ENCODE measurements at regions not wholly inside any gene's neighbourhood (a gene's known extent, or its start where the extent isn't known, plus 50 kb on each side); places are given as distances from the start of the nearest gene placed in this dataset.

DNA sequence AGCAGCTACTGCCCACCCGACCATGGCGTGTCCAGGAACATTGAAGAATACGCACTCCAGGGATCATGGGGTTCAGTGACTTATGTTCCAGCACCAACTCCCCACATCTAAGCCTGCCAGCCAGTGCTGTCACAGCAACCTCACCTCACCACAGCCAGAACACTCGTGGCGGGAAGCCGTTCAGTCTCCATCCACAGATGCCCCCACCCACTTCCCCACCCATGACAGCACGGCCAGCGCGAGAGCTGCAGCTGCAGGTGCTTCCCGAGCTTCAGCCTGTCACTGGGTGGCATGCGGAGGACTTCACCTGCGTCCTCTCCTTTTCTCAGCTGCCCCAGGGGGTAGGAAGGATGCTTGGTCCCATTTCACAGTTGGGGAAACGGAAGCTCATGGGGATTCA lies 50.3 kb downstream of the RBFOX3 start:
- DNase-seq: peak; percentile 12
- intact Hi-C loops (cut with DNase I): no loop called here
- H3K27ac ChIP-seq: no peak overlapping the region
- TF ChIP-seq, protein P1, sequence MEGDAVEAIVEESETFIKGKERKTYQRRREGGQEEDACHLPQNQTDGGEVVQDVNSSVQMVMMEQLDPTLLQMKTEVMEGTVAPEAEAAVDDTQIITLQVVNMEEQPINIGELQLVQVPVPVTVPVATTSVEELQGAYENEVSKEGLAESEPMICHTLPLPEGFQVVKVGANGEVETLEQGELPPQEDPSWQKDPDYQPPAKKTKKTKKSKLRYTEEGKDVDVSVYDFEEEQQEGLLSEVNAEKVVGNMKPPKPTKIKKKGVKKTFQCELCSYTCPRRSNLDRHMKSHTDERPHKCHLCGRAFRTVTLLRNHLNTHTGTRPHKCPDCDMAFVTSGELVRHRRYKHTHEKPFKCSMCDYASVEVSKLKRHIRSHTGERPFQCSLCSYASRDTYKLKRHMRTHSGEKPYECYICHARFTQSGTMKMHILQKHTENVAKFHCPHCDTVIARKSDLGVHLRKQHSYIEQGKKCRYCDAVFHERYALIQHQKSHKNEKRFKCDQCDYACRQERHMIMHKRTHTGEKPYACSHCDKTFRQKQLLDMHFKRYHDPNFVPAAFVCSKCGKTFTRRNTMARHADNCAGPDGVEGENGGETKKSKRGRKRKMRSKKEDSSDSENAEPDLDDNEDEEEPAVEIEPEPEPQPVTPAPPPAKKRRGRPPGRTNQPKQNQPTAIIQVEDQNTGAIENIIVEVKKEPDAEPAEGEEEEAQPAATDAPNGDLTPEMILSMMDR (IDR thresholded peaks at IDR 0.05): no peak
- no peaks in the 10 kb centered on the region for H3K4me1 ChIP-seq
- H3K4me3 ChIP-seq: no peak overlapping the region
- H3K9me3 ChIP-seq: no peaks in the 10 kb centered on the region
- peaks cover 66% of the 10 kb centered on the region for H3K27me3 ChIP-seq (ENCODE audit: low read depth)
- no peaks in the 10 kb centered on the region for H3K36me3 ChIP-seq
- ATAC-seq: no peak

DNA sequence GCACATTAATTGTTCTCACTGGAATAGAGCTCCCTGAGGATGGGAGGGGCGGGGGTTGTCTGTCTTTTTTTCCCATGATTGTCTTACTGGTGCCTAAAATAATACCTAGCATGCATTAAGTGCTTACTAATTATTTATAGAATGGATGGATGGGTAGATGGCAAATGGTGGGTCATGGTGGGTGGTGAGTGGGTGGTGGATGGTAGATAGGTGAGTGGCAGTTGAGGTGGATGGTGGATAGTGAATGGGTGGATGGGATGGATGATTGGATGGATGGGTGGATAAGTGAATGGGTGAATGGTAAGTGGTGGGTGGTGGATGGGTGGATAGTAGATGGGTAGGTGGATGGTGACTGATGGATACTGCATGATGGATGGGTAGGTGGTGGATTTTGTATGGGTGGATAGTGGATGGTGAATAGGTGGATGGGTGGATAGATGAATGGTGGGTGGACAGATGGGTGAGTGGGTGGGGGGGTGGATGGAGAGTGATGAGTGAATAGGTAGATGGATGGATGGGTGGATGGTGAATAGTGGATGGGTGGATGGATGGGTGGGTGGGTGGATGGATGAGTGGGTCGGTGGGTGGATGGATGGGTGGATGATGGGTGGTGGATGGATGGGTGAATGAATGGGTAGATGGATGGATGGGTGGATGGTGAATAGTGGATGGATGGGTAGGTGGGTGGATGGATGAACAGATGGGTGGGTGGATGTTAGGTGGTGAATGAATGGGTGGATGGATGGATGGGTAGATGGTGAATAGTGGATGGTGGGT lies 51.6 kb downstream of the RBFOX3 start:
- intact Hi-C loops (cut with DNase I): no loop called here
- H3K4me1 ChIP-seq: no peaks in the 10 kb centered on the region
- ATAC-seq: no peak
- peaks cover 63% of the 10 kb centered on the region for H3K27me3 ChIP-seq (ENCODE audit: low read depth)
- no peak overlapping the region for H3K4me3 ChIP-seq
- no peak overlapping the region for H3K27ac ChIP-seq
- TF ChIP-seq, protein P1 (IDR thresholded peaks at IDR 0.05): no peak
- peak; percentile 6 for DNase-seq
- no peaks in the 10 kb centered on the region for H3K9me3 ChIP-seq
- no peaks in the 10 kb centered on the region for H3K36me3 ChIP-seq

DNA sequence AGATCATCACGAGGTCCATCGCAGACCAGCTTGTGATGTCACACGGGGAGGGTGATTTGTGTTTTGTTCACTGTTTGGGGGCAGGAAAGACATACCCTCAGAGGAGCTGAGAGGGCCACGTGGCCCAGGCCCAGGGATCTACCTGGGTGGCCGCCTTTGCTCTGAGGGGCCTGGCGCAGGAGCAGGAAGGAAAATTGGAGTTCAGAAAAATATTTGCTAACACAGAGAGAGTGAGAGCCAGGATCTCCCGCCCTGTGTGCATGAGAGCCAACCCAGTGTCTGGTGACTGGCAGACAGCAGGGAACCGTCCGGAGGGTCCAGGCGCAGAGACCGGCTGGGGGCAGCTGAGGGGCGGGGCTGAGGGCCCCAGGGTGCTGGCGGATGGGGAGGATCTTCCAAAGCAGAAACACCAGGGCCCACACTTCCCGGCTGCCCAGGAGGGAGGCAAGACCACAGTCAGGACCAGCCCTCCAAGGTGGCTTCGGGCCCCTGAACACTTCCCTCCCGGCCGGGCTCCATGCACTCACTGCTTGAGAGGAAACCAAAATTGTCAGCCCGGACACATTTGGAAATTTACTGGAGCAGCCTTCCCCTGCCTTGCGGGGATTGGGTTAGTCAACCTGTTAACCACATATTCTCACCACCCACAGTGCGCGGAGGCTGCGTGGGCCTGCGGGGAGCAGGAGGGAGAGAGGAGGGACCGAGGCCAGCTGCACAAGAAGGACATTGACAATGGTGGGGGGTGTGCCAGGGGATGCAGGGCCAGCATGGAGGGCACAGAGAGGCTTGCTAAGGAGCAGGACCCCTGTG lies 52.6 kb downstream of the RBFOX3 start:
- DNase-seq: peak; percentile 22
- ATAC-seq: no peak

DNA sequence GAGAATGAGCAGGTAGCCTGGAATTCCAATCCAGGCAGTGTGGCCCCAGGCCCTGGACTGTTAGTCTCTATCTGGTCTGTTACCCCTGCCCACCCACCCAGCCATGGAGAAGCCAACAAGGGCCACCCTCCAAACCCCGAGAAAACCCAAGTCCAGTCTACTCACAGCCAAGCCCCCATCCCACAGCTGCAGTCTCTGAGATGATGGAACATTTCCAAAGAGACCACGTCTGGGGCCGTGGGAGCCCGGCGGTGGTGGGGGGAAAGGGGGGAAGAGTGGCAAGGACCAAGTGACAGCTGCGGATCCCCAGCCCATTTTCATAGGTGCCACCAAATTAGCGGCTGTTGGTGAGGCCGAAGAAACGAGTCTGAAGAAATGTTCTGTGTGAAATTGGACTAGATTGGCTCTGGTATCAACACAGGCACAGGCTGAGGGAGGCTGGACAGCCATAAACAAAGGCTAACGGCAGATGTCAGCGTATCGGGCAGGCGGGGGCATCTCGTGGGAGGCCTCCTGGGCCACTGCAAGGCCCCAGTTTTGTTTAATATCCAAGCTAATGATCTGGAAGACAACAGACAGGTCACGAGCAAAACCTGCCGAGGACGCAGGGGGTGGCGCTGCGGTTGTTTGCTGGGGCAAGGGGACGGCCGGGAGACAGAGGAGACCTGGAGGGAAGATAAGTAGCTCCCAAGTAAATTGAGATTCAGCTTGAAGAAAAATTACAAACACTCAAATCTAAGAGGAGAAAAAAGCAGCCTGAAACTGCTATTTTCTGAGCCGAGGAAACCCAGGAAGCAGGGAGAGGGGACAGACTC lies 53.4 kb downstream of the RBFOX3 start:
- DNase-seq (peak; percentile 23), ATAC-seq (no peak)
- intact Hi-C loops (cut with DNase I): no loop called here
- TF ChIP-seq, protein P1 (IDR thresholded peaks at IDR 0.05): no peak
- Histone ChIP-seq H3K27ac (no peak overlapping the region), H3K36me3 (no peaks in the 10 kb centered on the region), H3K27me3 (ENCODE audit: low read depth) (peaks cover 53% of the 10 kb centered on the region), H3K4me1 (no peaks in the 10 kb centered on the region), H3K9me3 (no peaks in the 10 kb centered on the region), H3K4me3 (no peak overlapping the region)

More for the DNA sequence above, 52.6 kb downstream of the RBFOX3 start:
- Histone ChIP-seq H3K4me3 (no peak overlapping the region), H3K36me3 (no peaks in the 10 kb centered on the region), H3K27ac (no peak overlapping the region), H3K4me1 (no peaks in the 10 kb centered on the region), H3K27me3 (ENCODE audit: low read depth) (peaks cover 59% of the 10 kb centered on the region), H3K9me3 (no peaks in the 10 kb centered on the region)
- intact Hi-C loops (cut with DNase I): no loop called here
- TF ChIP-seq, protein P1 (IDR thresholded peaks at IDR 0.05): no peak

DNA sequence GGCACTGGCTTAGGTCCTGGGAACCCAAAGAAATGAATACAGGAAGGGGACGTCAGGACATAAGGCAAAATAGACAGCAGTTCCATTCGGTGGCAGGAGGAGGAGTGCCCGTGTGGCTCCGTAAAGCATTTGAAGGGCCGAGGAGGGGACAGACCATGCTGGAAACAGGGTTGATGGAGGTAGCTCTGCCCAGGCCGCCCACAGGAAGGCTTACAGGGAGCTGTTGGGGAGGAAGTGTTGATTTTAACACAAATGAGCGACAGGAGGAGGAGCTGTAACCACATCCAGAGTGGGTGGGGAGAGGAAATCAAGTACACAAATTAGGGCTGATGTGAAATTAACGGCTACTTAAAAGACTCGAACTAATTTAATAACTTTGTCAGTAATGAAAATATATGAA lies 54.6 kb downstream of the RBFOX3 start:
- Histone ChIP-seq H3K27me3 (ENCODE audit: low read depth) (peaks cover 40% of the 10 kb centered on the region), H3K36me3 (no peaks in the 10 kb centered on the region), H3K4me1 (no peaks in the 10 kb centered on the region), H3K9me3 (peaks cover 3% of the 10 kb centered on the region), H3K27ac (no peak overlapping the region), H3K4me3 (no peak overlapping the region)
- no peak for ATAC-seq
- TF ChIP-seq, protein P1 (IDR thresholded peaks at IDR 0.05): no peak
- intact Hi-C loops (cut with DNase I): no loop called here
- DNase-seq: peak; percentile 6

All from lower lobe of right lung (tissue), 2 donors.